IMR-90 (cell line): ENCODE measurements at regions not wholly inside any gene's neighbourhood (a gene's known extent, or its start where the extent isn't known, plus 50 kb on each side); places are given as distances from the start of the nearest gene placed in this dataset.
A peak's percentile ranks its signal among the peaks of the same experiment; 100 is the strongest.

ENCODE experiments used
- ATAC-seq: fragments of 200-7000 bp; cut with Tn5 transposase; 2 replicates; pipeline ENCODE4 v1.9.1; 2020; ENCODE audit warnings: low read depth, mild to moderate bottlenecking, moderate library complexity
- BruUV-seq: library from RNA; stranded (reverse); fragments of 400-500 nt; replicated peaks from 2 replicates; lab custom pipeline; 2021; lab: Mats Ljungman, UMichigan
- CTCF ChIA-PET: fragments of 300-600 bp; formaldehyde crosslinking; extraction: SDS; loops from one replicate; lab custom pipeline; 2021; ENCODE audit warnings: antibody characterized with exemption; lab: Yijun Ruan, JAX
- POLR2A ChIA-PET: fragments of 300-600 bp; sonication (Branson Sonifier 250); formaldehyde crosslinking; loops from one replicate; lab custom pipeline; 2022; ENCODE audit warnings: antibody characterized with exemption; ENCODE audit not compliant: unreplicated experiment; lab: Charles Lee
- DNase-seq: peaks from one replicate; pipeline ENCODE4 v3.0.0; 2013
- H2AFZ ChIP-seq: replicated peaks from 2 replicates; pipeline ENCODE3; 2013; ENCODE audit warnings: low read length, mild to moderate bottlenecking; ENCODE audit not compliant: poor library complexity
- H2AK5ac ChIP-seq: 2 replicates; pipeline ENCODE4 v1.6.1; 2013; ENCODE audit warnings: low read depth, low read length, inconsistent platforms
- H2AK9ac ChIP-seq: replicated peaks from 2 replicates; pipeline ENCODE3; 2013; ENCODE audit warnings: mild to moderate bottlenecking, low read depth, low read length, moderate library complexity; ENCODE audit not compliant: poor library complexity
- H2BK120ac ChIP-seq: 2 replicates; pipeline ENCODE4 v1.6.1; 2013; ENCODE audit warnings: low read depth, low read length, inconsistent platforms
- H2BK15ac ChIP-seq: 3 replicates; pipeline ENCODE4 v1.6.1; 2013; ENCODE audit warnings: low read depth, low read length, inconsistent platforms
- H2BK20ac ChIP-seq: 2 replicates; pipeline ENCODE4 v1.6.1; 2013; ENCODE audit warnings: low read depth, mild to moderate bottlenecking, inconsistent platforms, low read length, moderate library complexity
- H2BK5ac ChIP-seq: 2 replicates; pipeline ENCODE4 v1.6.1; 2013; ENCODE audit warnings: mild to moderate bottlenecking, low read depth, low read length, inconsistent platforms; ENCODE audit not compliant: poor library complexity, severe bottlenecking
- H3K14ac ChIP-seq: replicated peaks from 2 replicates; pipeline ENCODE4 v1.6.1; 2013; ENCODE audit warnings: low read depth, low read length, inconsistent platforms
- H3K18ac ChIP-seq: 2 replicates; pipeline ENCODE4 v1.6.1; 2013; ENCODE audit warnings: low read depth, low read length, control low read depth
- H3K23ac ChIP-seq: 2 replicates; pipeline ENCODE4 v1.6.1; 2013; ENCODE audit warnings: low read depth, low read length, inconsistent platforms
- H3K27ac ChIP-seq: 2 replicates; pipeline ENCODE4 v1.5.1; 2013; ENCODE audit warnings: mild to moderate bottlenecking, control low read depth, low read length; ENCODE audit not compliant: insufficient read depth
- H3K27me3 ChIP-seq: 2 replicates; pipeline ENCODE4 v1.6.1; 2013; ENCODE audit warnings: low read length; ENCODE audit not compliant: control insufficient read depth, insufficient read depth
- H3K36me3 ChIP-seq: 2 replicates; pipeline ENCODE4 v1.6.1; 2013; ENCODE audit warnings: low read length, mixed read lengths; ENCODE audit not compliant: control insufficient read depth, insufficient read depth
- H3K4ac ChIP-seq: 2 replicates; pipeline ENCODE4 v1.6.1; 2013; ENCODE audit warnings: low read depth, low read length, inconsistent platforms
- H3K4me1 ChIP-seq: 2 replicates; pipeline ENCODE4 v1.6.1; 2013; ENCODE audit warnings: low read length, mixed read lengths; ENCODE audit not compliant: control insufficient read depth, insufficient read depth
- H3K4me2 ChIP-seq: 2 replicates; pipeline ENCODE4 v1.6.1; 2013; ENCODE audit warnings: low read depth, mild to moderate bottlenecking, control low read depth, low read length, moderate library complexity
- H3K4me3 ChIP-seq: 2 replicates; pipeline ENCODE4 v1.5.1; 2013; ENCODE audit warnings: low read depth, mild to moderate bottlenecking, control low read depth, low read length, moderate library complexity; ENCODE audit not compliant: insufficient read depth
- H3K56ac ChIP-seq: 2 replicates; pipeline ENCODE4 v1.6.1; 2013; ENCODE audit warnings: low read length, inconsistent platforms; ENCODE audit not compliant: insufficient read depth; ENCODE audit errors: extremely low read depth
- H3K79me1 ChIP-seq, 2 experiments: 2 replicates each; pipeline ENCODE4 v1.6.1; 2013; ENCODE audit warnings: low read length in 2 of 2, inconsistent platforms in 1 of 2, low read depth in 1 of 2
- H3K9ac ChIP-seq: 2 replicates; pipeline ENCODE4 v1.6.1; 2013; ENCODE audit warnings: low read depth, low read length, control low read depth
- H3K9me1 ChIP-seq: 2 replicates; pipeline ENCODE4 v1.6.1; 2013; ENCODE audit warnings: low read length, inconsistent platforms; ENCODE audit not compliant: insufficient read depth
- H3K9me3 ChIP-seq: 2 replicates; pipeline ENCODE4 v1.6.1; 2013; ENCODE audit warnings: low read length; ENCODE audit not compliant: control insufficient read depth, insufficient read depth
- H4K20me1 ChIP-seq: 2 replicates; pipeline ENCODE4 v1.6.1; 2013; ENCODE audit warnings: low read length, inconsistent platforms; ENCODE audit not compliant: insufficient read depth
- H4K5ac ChIP-seq: 2 replicates; pipeline ENCODE4 v1.6.1; 2013; ENCODE audit warnings: mild to moderate bottlenecking, low read depth, low read length, control low read depth
- H4K8ac ChIP-seq, 2 experiments: 2 replicates each; pipeline ENCODE4 v1.6.1; 2013; ENCODE audit warnings: low read depth in 2 of 2, low read length in 2 of 2, control low read depth in 1 of 2, inconsistent platforms in 1 of 2
- H4K91ac ChIP-seq: 2 replicates; pipeline ENCODE4 v1.6.1; 2013; ENCODE audit warnings: low read depth, low read length, inconsistent platforms; ENCODE audit not compliant: insufficient read depth
- CEBPB ChIP-seq: IDR thresholded peaks from 2 replicates; pipeline ENCODE4 v1.6.1; 2012; ENCODE audit warnings: low read depth, low read length, improper control_type of control experiment
- USF2 ChIP-seq: fragments of 150-350 bp; IDR thresholded peaks from 2 replicates; pipeline ENCODE4 v1.6.1; 2017; ENCODE audit warnings: mild to moderate bottlenecking, antibody characterized with exemption, low read length, low read depth
- WGBS, 2 experiments: methylation state at CpG; one replicate each; pipeline versions ENCODE4 v1.1.5 to v1.1.7; 2013; ENCODE audit warnings: missing lambda C conversion rate in 2 of 2; ENCODE audit not compliant: insufficient read length in 1 of 2; ENCODE audit errors: extremely low coverage in 2 of 2; 5-methylcytosine and 5-hydroxymethylcytosine counted together
- dilution Hi-C: fragments of 300-500 bp; cut with HindIII; formaldehyde crosslinking; loops from one replicate; pipeline ENCODE4 v1.14.3; 2018; ENCODE audit warnings: low sequenced_read_pairs; ENCODE audit not compliant: unreplicated experiment
- in situ Hi-C: fragments of 300-500 bp; cut with MboI; formaldehyde crosslinking; loops from 3 replicates; pipeline ENCODE4 v1.14.3; 2019; ENCODE audit warnings: low sequenced_read_pairs, inconsistent platforms, mixed read lengths
- intact Hi-C: fragments of 100-400 bp; cut with micrococcal nuclease; formaldehyde crosslinking; loops from 2 replicates; pipeline ENCODE4 v1.10.0; 2022

- ChIA-PET POLR2A (no interaction called here), CTCF (no interaction called here)
- Histone ChIP-seq H3K23ac (peak overlapping the region; percentile 46; the same call in 1 of the 2 replicates), H3K4me2 (no peak overlapping the region; the same call in 1 of the 2 replicates), H3K4me3 (no peak overlapping the region), H3K56ac (0 out of 2 replicates have a peak overlapping the region, but pooled peaks have one; percentile 1), H2BK15ac (peak overlapping the region; percentile 82; the same call in 2 of the 3 replicates), H3K9ac (no peak overlapping the region), H2BK20ac (peak overlapping the region; percentile 28; the same call in 1 of the 2 replicates), H3K36me3 (no peaks in the 10 kb centered on the region), H4K8ac (peak overlapping the region; percentile 52 to 70; a peak in 3 of 4 replicates), H3K27me3 (no peaks in the 10 kb centered on the region), H3K14ac (peak overlapping the region; percentile 51), H3K27ac (peak overlapping the region; percentile 35), H4K5ac (peak overlapping the region; percentile 84; the same call in 1 of the 2 replicates), H3K9me1 (no peaks in the 10 kb centered on the region), H2BK5ac (peak overlapping the region; percentile 99), H4K20me1 (no peaks in the 10 kb centered on the region), H2AFZ (no peak overlapping the region), H3K4me1 (no peaks in the 10 kb centered on the region; the same call in 1 of the 2 replicates), H2BK120ac (peak overlapping the region; percentile 82), H3K9me3 (no peaks in the 10 kb centered on the region), H2AK9ac (no peak overlapping the region), H3K18ac (peak overlapping the region; percentile 89; the same call in 1 of the 2 replicates), H3K4ac (peak overlapping the region; percentile 17; the same call in 1 of the 2 replicates), H4K91ac (peak overlapping the region; percentile 7), H3K79me1 (no peaks in the 10 kb centered on the region), H2AK5ac (peak overlapping the region; percentile 1; the same call in 1 of the 2 replicates)
- no peak for ATAC-seq
- dilution Hi-C loops (no loop called here), in situ Hi-C loops (no loop called here), intact Hi-C loops (no loop called here)
- no peak for DNase-seq
- no TSS peak for BruUV-seq
- no CpG with 5 or more reads among the region's 1 CpG for WGBS, 2 experiments
- TF ChIP-seq CEBPB (peak; percentile 72), USF2 (no peak)
Observed at GRCh38 chr9:79220251-79220650, 351.5 kb upstream of the TLE4 start.
